PC-9 (cell line): ENCODE measurements at regions not wholly inside any gene's neighbourhood (a gene's known extent, or its start where the extent isn't known, plus 50 kb on each side); places are given as distances from the start of the nearest gene placed in this dataset.

Experiments
- CTCF ChIP-seq: fragments of 200-600 bp; sonication (generic); conservative IDR thresholded peaks from 2 replicates; pipeline ENCODE4 v1.6.1; 2017; ENCODE audit warnings: mixed run types, antibody characterized with exemption, mild to moderate bottlenecking, moderate library complexity
- EZH2 ChIP-seq: fragments of 200-600 bp; sonication (generic); IDR thresholded peaks from 2 replicates; pipeline ENCODE4 v1.8.0; 2017; ENCODE audit warnings: antibody characterized with exemption, low read depth

GRCh38 chr5:115435778-115436712 is 108.5 kb downstream of the FEM1C start:
- no peak for TF ChIP-seq CTCF
- no peak for TF ChIP-seq EZH2
